GM06990 (cell line): ENCODE measurements at regions not wholly inside any gene's neighbourhood (a gene's known extent, or its start where the extent isn't known, plus 50 kb on each side); places are given as distances from the start of the nearest gene placed in this dataset.
A peak's percentile ranks its signal among the peaks of the same experiment; 100 is the strongest.

Experiments used
- DNase-seq: peaks from one replicate; pipeline ENCODE4 v3.0.0-alpha.2; 2011; ENCODE audit not compliant: insufficient read length; ENCODE audit errors: extremely low read depth
- H3K27me3 ChIP-seq: replicated peaks from 2 replicates; pipeline ENCODE4 v1.6.0; 2011; ENCODE audit warnings: low read length; ENCODE audit not compliant: control insufficient read depth, insufficient read depth
- H3K36me3 ChIP-seq: 2 replicates; pipeline ENCODE4 v1.5.1; 2011; ENCODE audit warnings: low read length; ENCODE audit not compliant: control insufficient read depth, insufficient read depth
- H3K4me3 ChIP-seq: replicated peaks from 2 replicates; pipeline ENCODE4 v1.5.1; 2011; ENCODE audit warnings: low read depth, mild to moderate bottlenecking, control low read depth, low read length
- CTCF ChIP-seq: IDR thresholded peaks from 2 replicates; pipeline ENCODE4 v1.5.1; 2011; ENCODE audit warnings: low read length, control low read depth, mild to moderate bottlenecking, inconsistent platforms; ENCODE audit not compliant: insufficient read depth, poor library complexity, severe bottlenecking

DNA sequence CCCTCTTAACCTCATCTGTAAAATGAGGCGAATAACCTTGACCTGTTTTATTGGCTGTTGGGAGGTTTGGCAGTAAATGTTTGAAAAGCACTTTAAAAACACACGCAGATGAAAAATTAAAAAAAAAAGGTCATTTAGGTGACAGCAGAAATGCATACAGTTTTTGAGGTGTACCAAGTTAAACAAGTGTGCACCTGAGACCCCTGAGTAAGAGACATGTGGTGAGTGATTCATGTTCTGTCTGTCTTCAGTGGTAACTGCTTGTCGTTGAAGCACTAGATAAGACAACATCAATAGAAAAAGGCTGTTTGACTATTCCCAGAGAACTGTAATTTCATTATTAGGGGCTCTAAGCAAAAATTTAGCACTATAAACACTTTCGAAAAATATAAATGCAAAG, 608.4 kb upstream of the PITX2 start:
- H3K27me3 ChIP-seq, result no peaks in the 10 kb centered on the region
- no peaks in the 10 kb centered on the region for H3K36me3 ChIP-seq

DNA sequence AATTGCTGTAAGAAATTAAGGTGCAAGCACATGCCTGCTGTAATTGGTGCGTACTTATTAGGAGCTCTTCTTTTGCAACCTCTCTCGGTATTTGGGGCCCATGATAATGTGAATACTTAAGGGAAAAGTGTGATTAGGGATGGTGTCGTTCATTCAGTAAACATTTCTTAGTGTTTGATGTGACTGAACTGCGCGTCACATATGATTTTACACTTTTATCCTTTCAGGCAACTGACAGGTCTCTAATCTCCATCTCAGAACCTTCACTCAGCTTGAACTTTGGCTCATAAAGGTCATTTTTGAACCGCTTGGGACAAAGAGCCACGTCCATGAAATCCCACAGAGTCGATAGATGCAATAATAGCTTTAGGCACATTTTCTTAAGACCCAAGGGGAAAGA, 612.1 kb upstream of the PITX2 start:
- Histone ChIP-seq H3K27me3 (no peaks in the 10 kb centered on the region), H3K4me3 (no peak overlapping the region), H3K36me3 (no peaks in the 10 kb centered on the region)
- TF ChIP-seq CTCF, result no peak
- no peak for DNase-seq

More for the DNA sequence above, 608.4 kb upstream of the PITX2 start:
- TF ChIP-seq CTCF, result no peak
- DNase-seq, result no peak
- no peak overlapping the region for H3K4me3 ChIP-seq

DNA sequence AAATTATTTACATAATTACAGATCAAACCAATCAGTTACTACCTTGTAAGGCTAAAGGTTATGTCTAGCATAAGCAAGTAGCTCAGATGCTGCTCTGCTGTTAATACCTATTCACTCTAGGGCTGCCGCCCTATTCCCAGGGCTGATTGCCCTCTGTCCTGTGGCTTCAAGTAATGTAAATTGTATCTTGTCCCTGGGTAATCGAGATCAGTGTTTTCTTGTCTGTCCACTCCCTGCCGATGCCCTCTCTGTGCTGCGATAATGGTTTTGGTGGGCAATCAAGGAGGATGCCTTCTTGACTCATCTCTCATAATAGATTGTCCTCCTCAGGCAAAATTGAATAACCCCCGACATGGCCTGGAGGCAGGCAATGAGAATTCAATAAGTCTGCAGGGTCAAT, 641.0 kb upstream of the PITX2 start:
- no peak for TF ChIP-seq CTCF
- DNase-seq, result no peak
- no peaks in the 10 kb centered on the region for H3K27me3 ChIP-seq
- H3K36me3 ChIP-seq, result no peaks in the 10 kb centered on the region
- no peak overlapping the region for H3K4me3 ChIP-seq

GRCh38 chr4:111266937-111267336, 644.1 kb upstream of the PITX2 start:
- no peak for TF ChIP-seq CTCF
- peak; percentile 9 for DNase-seq
- H3K4me3 ChIP-seq, result no peak overlapping the region
- no peaks in the 10 kb centered on the region for H3K27me3 ChIP-seq
- no peaks in the 10 kb centered on the region for H3K36me3 ChIP-seq

- H3K36me3 ChIP-seq, result no peaks in the 10 kb centered on the region
- no peaks in the 10 kb centered on the region for H3K27me3 ChIP-seq
- DNase-seq, result no peak
- H3K4me3 ChIP-seq, result no peak overlapping the region
- no peak for TF ChIP-seq CTCF
Measured at GRCh38 chr4:111267786-111268185, 644.9 kb upstream of the PITX2 start.

- no peaks in the 10 kb centered on the region for H3K27me3 ChIP-seq
- no peak for TF ChIP-seq CTCF
- peak; percentile 49 for DNase-seq
- H3K4me3 ChIP-seq, result no peak overlapping the region
- H3K36me3 ChIP-seq, result no peaks in the 10 kb centered on the region
Measured at GRCh38 chr4:111268769-111269414, 646.0 kb upstream of the PITX2 start.
